Testis (tissue), 2 donors: ENCODE measurements at regions not wholly inside any gene's neighbourhood (a gene's known extent, or its start where the extent isn't known, plus 50 kb on each side); places are given as distances from the start of the nearest gene placed in this dataset.

ENCODE experiments used
- DNase-seq: peaks from one replicate; pipeline ENCODE4 v3.0.0-alpha.2; 2019
- H3K27ac ChIP-seq, 2 donors: fragments of 200-600 bp; sonication (generic); one replicate each; pipeline ENCODE4 v1.5.1; 2019
- H3K27me3 ChIP-seq: fragments of 200-600 bp; sonication (generic); one replicate; pipeline ENCODE4 v1.5.1; 2019
- H3K36me3 ChIP-seq: fragments of 200-600 bp; sonication (generic); one replicate; pipeline ENCODE4 v1.5.1; 2017; ENCODE audit warnings: low read depth; ENCODE audit errors: missing control alignments
- H3K4me1 ChIP-seq: fragments of 200-600 bp; sonication (generic); one replicate; pipeline ENCODE4 v1.5.1; 2019
- H3K4me3 ChIP-seq, 2 donors: fragments of 200-600 bp; sonication (generic); one replicate each; pipeline ENCODE4 v1.5.1; 2017 to 2019
- H3K9me3 ChIP-seq: fragments of 200-600 bp; sonication (generic); one replicate; pipeline ENCODE4 v1.5.1; 2017
- POLR2A ChIP-seq: fragments of 450-650 bp; IDR thresholded peaks from one replicate; pipeline ENCODE4 v1.6.1; 2017; ENCODE audit warnings: antibody characterized with exemption, mild to moderate bottlenecking, moderate library complexity
- WGBS, 2 donors: methylation state at CpG; one replicate each; pipeline ENCODE4 v1.1.5; 2018; 5-methylcytosine and 5-hydroxymethylcytosine counted together
- intact Hi-C: fragments of 100-400 bp; cut with DNase I; formaldehyde crosslinking; loops from one replicate; pipeline ENCODE4 v1.15.1; 2023; ENCODE audit warnings: low total_unique reads
- TF ChIP-seq, protein P1 (sequence below), 3 experiments: fragments of 450-650 bp in 2 of 3; fragments of 200-600 bp in 1 of 3; sonication (generic) in 1 of 3; IDR thresholded peaks; one replicate each; pipeline ENCODE4 v1.5.1; 2016 to 2019; ENCODE audit warnings: antibody characterized with exemption in 3 of 3, mild to moderate bottlenecking in 2 of 3, moderate library complexity in 1 of 3

DNA sequence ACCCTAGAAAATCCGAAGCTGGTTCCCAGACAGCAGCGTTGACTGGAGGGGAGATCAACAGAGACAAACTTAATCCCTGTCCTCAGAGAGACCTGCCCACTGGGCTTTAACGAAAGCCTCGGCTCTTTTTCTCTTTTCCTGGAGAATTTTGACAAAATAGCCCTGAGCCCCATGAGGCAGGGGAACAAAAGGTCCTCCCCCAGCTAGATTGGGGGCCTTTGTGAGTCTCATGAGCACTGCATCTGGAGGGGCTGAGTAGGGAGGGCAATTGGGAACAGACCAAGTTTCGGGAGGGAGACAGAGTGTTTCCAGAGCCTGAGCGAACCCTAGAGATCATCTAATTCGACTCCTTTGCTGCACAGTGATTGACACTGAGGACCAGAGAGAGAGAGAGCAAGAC lies 123.9 kb upstream of the HAAO start:
- intact Hi-C loops: no loop called here
- Histone ChIP-seq H3K4me1 (peaks cover 3% of the 10 kb centered on the region), H3K27ac (no peak overlapping the region), H3K4me3 (no peak overlapping the region), H3K27me3 (no peaks in the 10 kb centered on the region), H3K36me3 (no peaks in the 10 kb centered on the region), H3K9me3 (no peaks in the 10 kb centered on the region)
- TF ChIP-seq POLR2A: no peak
- TF ChIP-seq, protein P1, sequence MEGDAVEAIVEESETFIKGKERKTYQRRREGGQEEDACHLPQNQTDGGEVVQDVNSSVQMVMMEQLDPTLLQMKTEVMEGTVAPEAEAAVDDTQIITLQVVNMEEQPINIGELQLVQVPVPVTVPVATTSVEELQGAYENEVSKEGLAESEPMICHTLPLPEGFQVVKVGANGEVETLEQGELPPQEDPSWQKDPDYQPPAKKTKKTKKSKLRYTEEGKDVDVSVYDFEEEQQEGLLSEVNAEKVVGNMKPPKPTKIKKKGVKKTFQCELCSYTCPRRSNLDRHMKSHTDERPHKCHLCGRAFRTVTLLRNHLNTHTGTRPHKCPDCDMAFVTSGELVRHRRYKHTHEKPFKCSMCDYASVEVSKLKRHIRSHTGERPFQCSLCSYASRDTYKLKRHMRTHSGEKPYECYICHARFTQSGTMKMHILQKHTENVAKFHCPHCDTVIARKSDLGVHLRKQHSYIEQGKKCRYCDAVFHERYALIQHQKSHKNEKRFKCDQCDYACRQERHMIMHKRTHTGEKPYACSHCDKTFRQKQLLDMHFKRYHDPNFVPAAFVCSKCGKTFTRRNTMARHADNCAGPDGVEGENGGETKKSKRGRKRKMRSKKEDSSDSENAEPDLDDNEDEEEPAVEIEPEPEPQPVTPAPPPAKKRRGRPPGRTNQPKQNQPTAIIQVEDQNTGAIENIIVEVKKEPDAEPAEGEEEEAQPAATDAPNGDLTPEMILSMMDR (IDR thresholded peaks at IDR 0.05): no peak
- no peak for DNase-seq
- WGBS, 2 donors: 61 to 67% methylated on average over 7 of the region's 7 CpGs

DNA sequence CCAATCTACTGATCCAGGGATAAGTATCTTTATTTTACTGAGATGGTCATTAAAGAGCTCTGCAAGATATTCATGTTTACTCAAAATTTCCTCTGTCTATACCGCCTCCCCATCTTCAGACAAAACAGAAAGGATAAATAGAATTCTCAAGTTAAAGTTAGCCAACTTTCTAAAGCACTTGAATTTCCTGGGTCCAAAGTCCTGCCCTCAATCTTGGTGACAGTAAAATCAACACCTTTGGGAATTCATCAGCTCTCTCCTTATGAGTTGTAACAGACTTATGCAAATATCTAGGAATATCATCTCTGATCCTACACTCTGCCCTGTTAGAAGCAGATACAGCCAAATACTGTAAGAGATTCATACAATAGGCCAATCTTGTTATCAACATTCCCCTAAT lies 122.5 kb upstream of the HAAO start:
- TF ChIP-seq, protein P1 (IDR thresholded peaks at IDR 0.05): no peak
- no peak for TF ChIP-seq POLR2A
- no peak for DNase-seq
- H3K27me3 ChIP-seq: no peaks in the 10 kb centered on the region
- H3K4me3 ChIP-seq: no peak overlapping the region
- no peaks in the 10 kb centered on the region for H3K9me3 ChIP-seq
- H3K27ac ChIP-seq: no peak overlapping the region
- intact Hi-C loops: no loop called here
- H3K36me3 ChIP-seq: no peaks in the 10 kb centered on the region
- 81 to 94% methylated on average over 1 of the region's 1 CpG for WGBS, 2 donors
- peaks cover 7% of the 10 kb centered on the region for H3K4me1 ChIP-seq

DNA sequence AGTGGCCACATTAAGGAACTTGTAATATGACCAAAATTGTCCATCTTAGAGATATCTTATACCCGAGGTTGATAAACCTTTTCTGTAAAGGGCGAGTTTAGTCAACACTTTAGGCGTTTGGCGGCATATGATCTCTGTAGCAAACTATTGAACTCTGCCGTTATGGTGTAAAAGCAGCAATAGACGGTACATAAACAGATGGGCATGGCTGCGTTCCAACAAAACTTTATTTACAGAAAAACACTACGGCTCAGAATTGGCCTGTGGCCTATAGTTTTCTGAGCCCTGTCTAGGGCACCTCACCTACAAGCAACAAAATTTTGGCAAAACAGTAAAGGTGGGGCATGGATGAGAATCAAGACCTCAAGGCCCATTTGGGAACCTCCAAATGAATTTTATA lies 121.9 kb upstream of the HAAO start:
- DNase-seq: no peak
- no peaks in the 10 kb centered on the region for H3K36me3 ChIP-seq
- H3K27ac ChIP-seq: no peak overlapping the region
- 78 to 90% methylated on average over 8 of the region's 8 CpGs for WGBS, 2 donors
- intact Hi-C loops: no loop called here
- no peaks in the 10 kb centered on the region for H3K9me3 ChIP-seq
- TF ChIP-seq, protein P1 (IDR thresholded peaks at IDR 0.05): no peak
- no peak overlapping the region for H3K4me3 ChIP-seq
- H3K27me3 ChIP-seq: no peaks in the 10 kb centered on the region
- peaks cover 8% of the 10 kb centered on the region for H3K4me1 ChIP-seq

DNA sequence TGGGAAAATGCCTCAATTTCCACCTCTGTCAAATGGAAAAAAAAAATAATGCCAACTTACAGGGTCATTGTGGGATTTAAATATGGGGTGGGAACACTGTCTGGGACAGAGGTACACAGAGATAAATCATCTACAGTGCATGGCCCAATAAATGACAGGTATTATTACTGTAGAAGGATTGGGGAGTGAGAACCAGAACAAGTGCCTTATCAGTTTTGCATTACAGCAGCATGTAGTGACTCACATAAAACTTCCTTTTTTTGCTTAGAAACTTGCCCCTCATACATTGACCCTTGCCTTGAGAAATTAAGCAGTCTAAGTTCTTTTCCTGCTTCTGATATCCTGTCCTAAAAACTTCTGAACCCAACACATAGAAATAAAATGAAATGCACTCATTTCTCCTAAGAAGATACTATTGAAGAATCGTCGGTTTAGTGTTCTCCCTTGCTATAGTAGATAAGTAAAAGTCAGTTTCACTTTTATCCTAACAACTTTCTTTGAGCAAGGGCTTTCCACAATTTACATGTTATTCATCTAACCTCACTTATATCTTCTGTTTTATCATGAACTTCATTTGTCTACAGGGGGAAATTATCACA lies 121.0 kb upstream of the HAAO start:
- no peaks in the 10 kb centered on the region for H3K36me3 ChIP-seq
- no peak for DNase-seq
- no peaks in the 10 kb centered on the region for H3K9me3 ChIP-seq
- intact Hi-C loops: no loop called here
- no peaks in the 10 kb centered on the region for H3K27me3 ChIP-seq
- H3K4me3 ChIP-seq: no peak overlapping the region
- TF ChIP-seq POLR2A: no peak
- TF ChIP-seq, protein P1 (IDR thresholded peaks at IDR 0.05): no peak
- no peak overlapping the region for H3K27ac ChIP-seq
- WGBS, 2 donors: 46 to 56% methylated on average over 2 of the region's 2 CpGs
- peaks cover 16% of the 10 kb centered on the region for H3K4me1 ChIP-seq

DNA sequence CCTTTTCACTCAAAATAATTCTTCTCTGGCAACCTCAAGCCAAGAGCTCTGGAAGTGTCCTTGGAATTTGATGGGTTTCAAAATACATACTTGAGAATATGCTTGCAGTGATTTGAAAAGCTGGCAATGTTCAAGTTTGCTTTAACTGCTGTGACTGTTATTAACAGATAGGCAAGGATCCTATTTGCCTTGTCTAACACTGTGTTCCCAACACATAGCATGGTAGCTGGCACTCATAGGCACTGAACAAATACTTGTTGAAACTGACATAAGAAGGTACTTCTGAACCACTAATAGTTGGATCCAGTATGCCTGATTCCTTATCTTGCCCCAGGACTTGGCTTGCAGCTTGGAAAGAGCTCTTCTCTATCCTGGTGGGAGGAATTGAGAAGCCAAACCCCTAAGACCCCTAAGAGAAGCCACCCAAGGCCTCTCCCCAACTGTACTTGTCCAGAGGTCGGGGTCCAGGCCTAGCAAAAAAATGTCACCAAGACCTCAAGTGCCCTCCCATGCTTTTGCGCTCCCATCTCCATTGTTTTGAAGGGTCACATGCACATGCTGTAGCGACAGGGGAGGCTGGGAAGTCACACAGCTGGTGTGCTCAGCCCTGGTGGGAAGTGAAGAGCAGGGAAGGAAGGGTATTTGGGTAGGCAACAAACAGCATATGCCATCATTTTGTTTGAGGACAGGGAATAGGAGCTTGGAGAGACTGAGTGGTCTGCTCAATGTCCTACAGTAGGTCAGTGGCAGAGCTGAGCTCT lies 118.4 kb upstream of the HAAO start:
- no peaks in the 10 kb centered on the region for H3K27me3 ChIP-seq
- no peaks in the 10 kb centered on the region for H3K36me3 ChIP-seq
- no peak overlapping the region for H3K4me3 ChIP-seq
- DNase-seq: no peak
- H3K4me1 ChIP-seq: peaks cover 39% of the 10 kb centered on the region
- H3K9me3 ChIP-seq: no peaks in the 10 kb centered on the region
- intact Hi-C loops: no loop called here
- no peak overlapping the region for H3K27ac ChIP-seq
- 93 to 97% methylated on average over 3 of the region's 3 CpGs for WGBS, 2 donors
- TF ChIP-seq, protein P1 (IDR thresholded peaks at IDR 0.05): no peak
- no peak for TF ChIP-seq POLR2A
